ENCODE measurements at regions not wholly inside any gene's neighbourhood (a gene's known extent, or its start where the extent isn't known, plus 50 kb on each side); places are given as distances from the start of the nearest gene placed in this dataset.

DNA sequence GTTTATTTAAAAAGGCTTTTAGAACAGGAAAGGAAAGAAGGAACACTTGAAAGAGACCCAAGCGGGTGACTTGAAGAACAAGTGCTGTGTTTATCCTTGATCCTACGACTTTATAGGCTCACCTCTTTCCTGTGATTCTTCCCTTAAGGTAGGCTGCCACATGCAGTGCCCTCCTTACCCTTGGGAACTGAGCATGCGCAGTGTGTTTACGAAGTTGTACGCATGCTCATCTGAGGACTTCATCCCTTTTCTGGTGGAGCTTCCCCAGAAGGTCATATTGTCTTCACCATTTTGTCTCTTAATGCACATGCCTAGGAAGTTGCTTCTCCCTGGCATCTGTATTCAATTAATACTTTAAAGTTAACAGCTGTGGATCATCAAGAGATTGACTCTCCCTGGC lies 49.9 kb upstream of the VOPP1 start:
- no peak for FAIRE-seq
- Histone ChIP-seq H3K4me2 (ENCODE audit: low read length) (no peak overlapping the region), H3K9me3 (ENCODE audit: insufficient read depth, low read depth, low read length) (no peaks in the 10 kb centered on the region), H3K27ac (ENCODE audit: low read depth, low read length) (no peak overlapping the region), H3K4me1 (ENCODE audit: insufficient read depth, low read length) (no peaks in the 10 kb centered on the region), H3K27me3 (ENCODE audit: insufficient read depth, low read length) (no peaks in the 10 kb centered on the region), H4K20me1 (ENCODE audit: insufficient read depth, low read length) (no peaks in the 10 kb centered on the region), H3K36me3 (ENCODE audit: insufficient read depth, low read length) (no peaks in the 10 kb centered on the region), H3K79me2 (ENCODE audit: insufficient read depth, low read length) (no peaks in the 10 kb centered on the region), H3K4me3 (ENCODE audit: insufficient read depth, low read depth, low read length) (no peak overlapping the region), H3K9ac (ENCODE audit: low read length) (no peak overlapping the region), H2AFZ (ENCODE audit: low read depth, low read length) (no peak overlapping the region)
- peaks cover 9% of the 10 kb centered on the region for H3K4me1 Mint-ChIP-seq (ENCODE audit: low read depth, unreplicated experiment)
- TF ChIP-seq EZH2 (IDR thresholded peaks at IDR 0.05; ENCODE audit: insufficient read depth, low read length) = no peak
- TF ChIP-seq, protein P1, sequence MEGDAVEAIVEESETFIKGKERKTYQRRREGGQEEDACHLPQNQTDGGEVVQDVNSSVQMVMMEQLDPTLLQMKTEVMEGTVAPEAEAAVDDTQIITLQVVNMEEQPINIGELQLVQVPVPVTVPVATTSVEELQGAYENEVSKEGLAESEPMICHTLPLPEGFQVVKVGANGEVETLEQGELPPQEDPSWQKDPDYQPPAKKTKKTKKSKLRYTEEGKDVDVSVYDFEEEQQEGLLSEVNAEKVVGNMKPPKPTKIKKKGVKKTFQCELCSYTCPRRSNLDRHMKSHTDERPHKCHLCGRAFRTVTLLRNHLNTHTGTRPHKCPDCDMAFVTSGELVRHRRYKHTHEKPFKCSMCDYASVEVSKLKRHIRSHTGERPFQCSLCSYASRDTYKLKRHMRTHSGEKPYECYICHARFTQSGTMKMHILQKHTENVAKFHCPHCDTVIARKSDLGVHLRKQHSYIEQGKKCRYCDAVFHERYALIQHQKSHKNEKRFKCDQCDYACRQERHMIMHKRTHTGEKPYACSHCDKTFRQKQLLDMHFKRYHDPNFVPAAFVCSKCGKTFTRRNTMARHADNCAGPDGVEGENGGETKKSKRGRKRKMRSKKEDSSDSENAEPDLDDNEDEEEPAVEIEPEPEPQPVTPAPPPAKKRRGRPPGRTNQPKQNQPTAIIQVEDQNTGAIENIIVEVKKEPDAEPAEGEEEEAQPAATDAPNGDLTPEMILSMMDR (IDR thresholded peaks at IDR 0.05; ENCODE audit: insufficient read depth, low read depth, low read length) = no peak
- no peak for DNase-seq (ENCODE audit: low read depth)
- peaks cover 12% of the 10 kb centered on the region for H3K9me3 Mint-ChIP-seq (ENCODE audit: unreplicated experiment)
- H3K4me3 Mint-ChIP-seq (ENCODE audit: unreplicated experiment) = no peak overlapping the region
- peak overlapping the region; percentile 44 for H3K27ac Mint-ChIP-seq (ENCODE audit: unreplicated experiment)
- H3K36me3 Mint-ChIP-seq (ENCODE audit: low read depth, unreplicated experiment) = no peaks in the 10 kb centered on the region
- H3K27me3 Mint-ChIP-seq (ENCODE audit: low read depth, unreplicated experiment) = no peaks in the 10 kb centered on the region
